NCI-H748 (cell line): ENCODE measurements at regions not wholly inside any gene's neighbourhood (a gene's known extent, or its start where the extent isn't known, plus 50 kb on each side); places are given as distances from the start of the nearest gene placed in this dataset.

Source experiments
- DNase-seq: peaks from one replicate; lab custom pipeline; 2025; ENCODE audit not compliant: unreplicated experiment; lab: John Stamatoyannopoulos, UW

DNA sequence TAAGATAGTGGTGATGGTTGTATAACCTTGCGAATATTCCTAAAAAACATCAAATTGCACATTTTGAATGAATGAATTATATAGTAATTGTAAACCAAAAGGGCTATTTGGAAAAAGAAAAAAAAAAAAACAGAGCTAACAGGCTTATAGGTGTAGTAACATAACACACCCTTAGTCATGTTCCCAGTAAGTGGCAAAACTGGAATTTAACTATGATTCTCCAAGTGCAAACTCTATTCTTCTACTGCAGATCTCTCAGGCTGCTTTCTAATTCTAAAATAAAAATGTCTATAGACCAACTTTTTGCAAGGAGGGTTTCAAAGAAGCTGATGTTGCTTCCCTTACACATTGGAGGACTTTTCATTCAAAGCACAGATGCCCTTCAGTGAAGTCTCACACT, 293.2 kb upstream of the MON1B start:
- no peak for DNase-seq

DNA sequence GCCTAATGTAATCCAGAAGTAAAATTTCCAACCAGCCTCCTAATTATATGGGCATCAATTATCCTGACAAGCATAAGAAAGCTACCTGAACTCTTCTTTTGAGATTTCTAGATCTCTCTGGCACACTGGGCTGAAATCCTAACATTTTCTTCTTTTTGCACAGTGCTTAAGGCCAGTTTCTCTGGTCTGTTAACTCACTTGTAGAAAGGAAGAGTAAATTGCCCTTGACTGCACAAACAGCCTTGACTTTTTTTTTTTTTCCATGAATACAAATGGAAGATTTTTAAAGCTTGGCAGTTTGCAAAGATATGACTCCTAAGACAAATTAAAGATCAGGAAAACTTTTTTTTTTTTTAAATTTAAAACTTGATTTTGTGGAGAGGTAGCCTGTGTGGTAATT, 291.2 kb upstream of the MON1B start:
- DNase-seq = no peak

DNA sequence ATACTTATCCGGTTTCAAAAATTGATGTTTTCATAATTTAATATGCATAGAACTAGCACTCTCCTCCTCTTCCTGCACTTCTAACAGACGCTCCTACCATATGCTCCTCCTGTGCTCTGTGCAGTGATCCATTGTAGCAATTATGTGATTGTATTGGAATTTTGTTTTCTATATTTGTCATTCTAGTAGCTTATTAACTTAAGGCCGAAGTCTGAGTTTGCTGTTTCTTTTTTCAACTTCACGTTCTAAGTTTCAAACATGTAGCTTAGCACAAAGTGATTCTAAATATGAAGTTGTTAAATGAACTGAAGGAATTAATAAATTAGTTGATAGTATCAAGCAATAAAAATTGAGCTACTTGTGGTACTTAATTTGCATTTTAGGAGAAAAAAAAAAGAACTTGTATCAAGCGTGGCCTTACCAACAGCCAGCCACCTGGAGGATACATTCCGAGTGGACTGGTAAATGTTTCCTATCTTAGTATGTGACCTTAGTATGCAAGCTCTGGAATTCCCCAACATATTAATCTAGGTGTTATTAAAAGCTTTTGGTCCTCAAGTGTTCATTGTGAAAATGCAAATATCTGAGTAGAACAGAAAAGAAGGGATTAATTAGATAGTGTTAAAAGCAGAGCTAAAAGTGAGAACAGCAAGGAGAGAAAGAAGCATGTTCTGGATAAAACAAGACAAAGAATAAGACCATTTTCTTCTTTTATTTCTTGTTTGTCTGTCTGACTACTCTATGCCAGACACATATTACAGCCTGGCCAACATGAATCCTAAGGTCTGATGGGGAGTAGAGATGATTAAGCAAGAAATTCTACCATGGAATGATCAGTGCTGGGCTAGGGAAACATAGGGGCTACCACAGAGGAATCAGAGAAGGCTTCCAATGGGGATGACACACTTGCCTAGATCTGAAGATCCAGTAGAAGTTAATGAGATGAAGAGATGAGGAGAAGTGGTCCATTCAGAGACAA, 290.4 kb upstream of the MON1B start:
- DNase-seq = no peak

DNA sequence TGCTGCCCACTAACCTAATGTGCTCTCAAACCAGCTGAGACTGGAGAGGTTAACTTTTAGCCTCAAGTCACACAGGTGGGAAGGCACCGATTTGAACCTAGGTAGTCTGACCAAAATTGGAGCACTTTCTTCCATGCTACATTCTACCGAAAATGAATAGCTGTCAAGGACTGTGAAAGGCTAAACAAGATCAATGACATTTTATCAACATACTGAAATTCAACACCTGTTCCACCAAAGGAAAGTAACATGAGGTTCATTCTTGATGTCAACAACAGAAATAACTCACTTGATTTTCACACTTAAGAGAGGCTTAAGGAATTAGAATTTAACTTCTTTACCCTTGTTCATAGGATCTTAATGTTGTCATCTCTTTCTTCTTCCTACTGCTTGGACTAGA, 284.4 kb upstream of the MON1B start:
- DNase-seq = no peak

DNA sequence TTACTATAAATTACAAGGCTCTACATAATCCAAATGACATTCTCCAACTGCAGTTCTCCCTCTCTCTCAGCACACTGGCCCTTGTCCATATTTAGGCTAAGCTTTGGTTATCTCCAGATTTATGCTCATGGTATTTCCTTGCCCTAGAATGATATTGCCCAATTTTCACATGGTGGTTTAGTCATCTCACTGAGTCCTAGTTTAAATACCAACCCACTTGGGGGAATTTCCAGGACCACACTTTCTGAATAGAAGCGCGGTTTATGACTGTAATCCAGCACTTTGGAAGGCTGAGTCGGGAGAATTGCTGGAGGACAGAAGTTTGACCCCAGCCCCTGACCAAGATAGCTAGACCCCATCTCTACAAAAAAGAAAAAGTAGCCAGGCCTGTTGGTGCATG, 280.1 kb upstream of the MON1B start:
- DNase-seq = no peak

DNA sequence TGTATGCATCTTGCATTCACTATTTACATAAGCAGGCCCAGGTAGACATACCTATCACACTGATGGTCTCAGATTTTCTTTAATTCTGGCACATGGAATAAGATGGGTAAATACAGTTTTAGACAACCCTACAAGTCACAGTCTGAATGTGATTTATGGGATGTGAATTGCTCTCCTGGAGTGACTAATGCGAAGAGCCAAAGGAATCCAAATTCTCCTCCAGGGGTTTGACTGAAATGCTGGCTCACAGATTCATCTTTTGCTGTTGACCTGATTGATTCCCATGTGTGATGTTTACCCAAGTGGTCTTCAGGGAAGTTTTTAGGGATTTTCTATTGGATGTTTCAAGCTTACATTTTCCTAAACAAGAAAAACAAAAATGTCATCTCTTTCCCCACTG, 277.9 kb upstream of the MON1B start:
- no peak for DNase-seq

DNA sequence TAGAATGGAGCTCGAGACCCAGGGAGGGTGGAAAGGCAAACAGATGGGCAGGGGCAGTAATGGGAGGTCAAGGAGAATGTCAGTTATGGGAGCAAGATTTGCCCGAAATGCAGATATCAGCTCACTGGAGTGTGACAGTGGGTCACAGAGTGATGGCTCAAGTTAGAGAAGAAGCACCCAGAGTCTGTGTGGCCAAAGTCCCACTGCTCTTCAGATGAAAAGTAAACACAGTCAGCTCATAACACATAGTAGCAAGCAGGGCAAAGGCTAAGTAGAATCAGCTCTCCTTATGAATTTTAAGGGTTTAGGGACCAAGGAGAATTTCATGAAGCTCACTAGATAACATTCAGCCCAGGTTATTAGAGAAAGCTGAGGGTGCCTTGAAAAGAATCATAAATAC, 264.9 kb upstream of the MON1B start:
- no peak for DNase-seq

DNA sequence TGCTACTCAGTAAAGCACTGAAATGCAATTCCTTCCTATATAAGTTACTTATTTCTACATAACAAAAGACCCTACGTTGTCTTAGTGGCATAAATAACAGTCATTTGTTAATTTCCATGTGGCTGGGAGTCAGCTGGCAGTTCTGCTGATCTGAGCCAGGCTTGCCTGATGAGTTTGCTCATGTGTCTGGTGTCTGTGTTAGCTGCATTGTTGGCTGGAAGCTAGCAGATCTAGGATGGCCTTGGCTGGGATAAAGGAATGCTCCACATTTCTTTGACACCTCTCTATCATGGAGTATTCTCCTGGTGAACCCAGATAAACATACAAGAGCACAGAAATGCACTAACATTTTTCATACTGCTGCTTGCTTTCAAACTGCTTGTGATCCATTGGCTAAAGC, 264.4 kb upstream of the MON1B start:
- no peak for DNase-seq

DNA sequence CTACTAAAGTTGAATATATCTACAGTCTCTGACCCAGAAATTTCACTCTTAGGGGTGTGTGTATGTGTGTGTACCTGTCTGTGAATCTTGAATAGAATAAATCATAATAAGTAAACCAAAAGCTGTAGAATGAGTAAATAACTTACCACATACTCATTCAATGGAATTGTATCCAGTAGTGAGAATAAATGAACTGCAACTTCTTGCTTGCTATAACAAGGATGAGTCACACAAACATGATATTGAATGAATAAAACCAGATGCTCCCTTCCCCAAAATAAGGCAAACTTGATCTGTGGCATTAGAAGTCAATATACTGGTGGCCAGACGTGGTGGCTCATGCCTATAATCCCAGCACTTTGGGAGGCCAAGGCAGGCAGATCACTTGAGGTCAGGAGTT, 259.8 kb upstream of the MON1B start:
- DNase-seq = no peak

DNA sequence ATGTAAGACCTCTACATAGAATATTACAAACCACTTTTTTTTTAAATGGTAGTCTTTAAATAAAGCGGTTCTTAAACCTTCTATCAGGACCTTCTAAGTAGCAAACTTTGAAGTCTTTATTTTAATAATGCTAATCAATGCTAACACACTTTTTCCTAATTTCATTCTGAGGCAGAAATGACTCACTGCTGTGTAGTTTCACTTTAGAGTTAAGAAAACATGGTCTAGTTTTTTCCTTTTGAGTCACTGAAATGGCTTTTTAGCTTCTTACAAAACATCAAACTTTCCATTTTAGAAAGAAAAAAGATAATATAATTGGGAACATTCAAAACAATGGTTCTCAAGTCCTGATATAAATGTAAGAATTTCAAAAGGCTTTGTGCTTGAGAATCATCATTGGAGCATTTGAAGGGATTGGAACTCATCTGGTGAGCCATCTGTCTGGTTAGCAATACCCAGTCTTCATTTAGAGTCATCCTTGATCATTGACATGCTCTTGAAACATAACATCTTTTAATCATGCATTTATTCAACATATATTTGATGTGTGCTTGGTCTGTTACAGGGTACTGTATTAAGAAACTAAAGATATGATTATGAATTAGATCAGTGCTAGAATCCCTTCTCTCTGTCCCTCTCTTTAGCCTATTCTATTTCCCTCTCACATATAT, 258.3 kb upstream of the MON1B start:
- no peak for DNase-seq

DNA sequence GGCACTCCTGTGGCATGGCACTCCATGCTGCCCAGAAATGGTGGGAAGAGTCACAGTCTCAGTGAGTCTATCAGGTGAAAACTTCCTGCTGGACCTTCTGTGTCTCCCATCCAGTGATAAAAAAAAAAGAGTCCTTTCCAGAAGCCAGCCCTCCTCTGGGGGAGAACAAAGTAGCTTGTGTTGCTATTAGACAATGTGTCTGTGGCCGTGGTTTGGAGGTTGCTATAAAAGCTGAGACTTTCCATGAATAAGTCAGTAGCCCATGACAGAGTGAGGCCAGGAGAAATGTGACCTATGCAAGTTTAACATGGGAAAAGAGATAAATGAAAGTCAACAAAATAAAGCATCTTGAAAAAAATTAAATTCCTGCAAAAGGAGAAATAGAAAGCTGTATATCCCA, 250.7 kb upstream of the MON1B start:
- DNase-seq = no peak

DNA sequence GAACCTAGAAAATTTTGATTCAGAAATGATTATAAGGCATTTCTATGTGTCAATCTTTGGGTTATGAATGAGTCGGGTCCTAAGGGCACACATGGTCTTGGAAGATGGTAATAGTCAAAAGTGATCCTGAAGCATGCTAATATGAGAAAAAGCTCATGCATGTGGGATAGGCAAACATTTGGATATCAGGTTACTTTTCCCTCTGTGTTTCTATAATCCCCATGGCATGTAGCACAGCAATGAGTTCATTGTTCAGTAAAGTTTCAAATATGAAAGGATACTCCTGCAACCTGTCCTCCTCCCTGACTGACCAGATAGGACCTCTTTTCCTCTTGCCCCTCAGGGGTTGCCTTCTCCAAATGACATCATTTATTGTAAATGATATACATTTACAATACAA, 249.9 kb upstream of the MON1B start:
- DNase-seq = peak; percentile 15

DNA sequence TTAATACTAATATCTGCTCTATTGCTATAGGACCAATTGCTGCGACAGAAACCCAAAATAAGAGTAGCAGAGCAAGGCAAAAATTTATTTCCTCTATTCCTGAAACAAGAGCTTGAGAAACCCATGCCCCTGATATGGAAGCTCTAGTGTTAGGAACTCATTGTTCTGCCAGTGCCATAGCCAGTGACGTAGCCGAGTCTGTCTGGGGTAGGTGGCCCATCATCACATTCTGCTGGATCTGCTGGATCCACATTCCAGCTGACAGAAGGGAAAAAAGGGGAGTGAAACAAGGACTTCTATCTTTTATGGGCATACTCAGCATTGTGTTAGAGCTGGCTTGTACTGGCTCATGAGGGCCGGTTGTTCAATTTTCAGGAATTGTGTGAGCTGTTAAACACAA, 248.9 kb upstream of the MON1B start:
- no peak for DNase-seq

DNA sequence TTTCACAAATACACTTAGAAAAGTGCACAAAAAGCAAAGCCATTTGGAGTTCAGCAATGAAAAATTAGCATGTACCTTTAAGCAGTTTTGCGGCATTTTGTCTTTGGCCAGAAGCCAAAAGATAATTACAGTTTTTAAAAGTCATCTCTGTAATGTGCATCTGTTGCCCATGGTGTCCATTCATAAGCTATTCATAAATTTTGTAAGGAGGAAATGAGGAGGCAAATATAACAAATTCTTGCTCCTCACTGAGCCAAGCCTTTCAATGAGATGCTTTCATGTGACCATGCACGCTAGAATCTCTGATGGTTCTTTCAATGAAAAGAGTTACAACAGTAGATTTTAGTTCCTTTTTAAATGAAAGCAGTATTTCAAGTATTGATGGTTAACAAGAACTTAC, 247.1 kb upstream of the MON1B start:
- DNase-seq = peak; percentile 77

DNA sequence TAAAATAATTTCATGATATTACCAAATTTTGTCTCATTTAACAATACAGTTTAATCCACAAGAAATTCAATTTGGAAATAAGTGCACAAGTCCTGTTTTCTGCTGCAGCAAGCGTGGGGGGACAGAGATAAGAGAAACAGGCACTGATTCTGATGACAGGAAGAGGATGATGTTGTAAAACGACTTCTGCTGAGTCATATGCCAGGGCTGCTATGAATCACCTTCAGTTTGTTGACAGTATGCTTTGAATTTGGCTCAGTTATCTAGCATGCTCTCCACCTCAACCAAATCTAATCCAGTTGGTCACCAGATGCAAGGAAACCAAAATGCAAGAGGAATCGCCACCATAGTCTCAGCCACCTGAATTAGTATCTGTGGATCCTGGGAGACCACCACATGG, 244.1 kb upstream of the MON1B start:
- DNase-seq = peak; percentile 55

DNA sequence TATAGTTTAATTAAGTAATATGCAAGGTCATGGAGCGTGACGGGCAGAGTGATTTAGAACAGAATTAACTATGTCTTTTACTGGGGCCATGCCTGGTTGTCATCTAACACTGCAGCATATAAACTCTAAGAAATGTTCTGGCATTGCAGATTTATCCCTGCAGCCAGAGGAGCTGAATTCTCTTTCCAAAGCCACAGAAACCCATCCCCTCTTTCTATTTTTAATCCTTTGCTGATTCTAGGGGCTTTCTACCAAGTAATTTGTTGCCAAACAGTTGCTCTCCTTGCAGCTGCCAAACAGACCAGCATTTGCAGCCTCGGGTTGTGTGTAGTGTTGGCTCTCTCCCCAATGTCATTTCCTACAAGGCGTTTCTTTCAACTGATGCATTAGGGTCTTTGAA, 243.2 kb upstream of the MON1B start:
- DNase-seq = no peak

DNA sequence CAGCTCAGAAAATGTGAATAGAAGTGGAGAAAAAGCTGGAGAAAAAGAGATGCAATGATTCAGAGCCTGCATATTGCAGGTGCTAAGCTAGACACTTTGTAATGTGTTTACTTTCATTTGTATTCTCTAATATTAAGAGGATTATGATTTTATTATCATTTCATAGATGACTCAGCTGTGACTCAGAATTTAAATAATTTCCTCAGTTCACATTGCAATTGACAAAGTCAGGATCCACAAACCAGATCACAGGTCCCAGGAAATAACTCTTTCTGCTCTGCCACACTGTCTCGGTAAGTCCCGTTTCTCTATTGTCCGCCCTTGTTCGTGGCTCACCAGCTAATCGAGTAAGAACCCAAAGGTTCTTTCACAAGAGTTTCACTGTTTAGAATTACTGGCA, 235.4 kb upstream of the MON1B start:
- no peak for DNase-seq

DNA sequence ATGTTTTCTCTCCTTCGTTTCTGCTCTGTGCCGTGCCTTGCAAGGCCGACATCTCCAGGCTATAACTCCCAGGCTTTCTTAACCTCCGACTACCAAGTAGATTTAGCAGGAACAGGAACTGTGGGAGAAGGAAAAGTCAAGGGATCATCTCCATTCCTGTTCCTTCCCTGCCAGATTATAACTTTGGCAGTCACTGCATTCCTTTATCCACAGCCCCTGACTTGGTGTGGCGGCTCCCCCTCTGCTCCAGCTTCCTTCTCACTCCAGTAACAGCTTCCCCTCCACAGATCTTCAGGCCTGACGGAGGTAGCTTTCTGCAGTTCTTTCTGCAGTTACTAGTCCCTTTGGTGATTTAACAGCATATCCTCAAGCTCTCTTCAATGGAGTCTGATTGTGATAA, 234.6 kb upstream of the MON1B start:
- DNase-seq = no peak

DNA sequence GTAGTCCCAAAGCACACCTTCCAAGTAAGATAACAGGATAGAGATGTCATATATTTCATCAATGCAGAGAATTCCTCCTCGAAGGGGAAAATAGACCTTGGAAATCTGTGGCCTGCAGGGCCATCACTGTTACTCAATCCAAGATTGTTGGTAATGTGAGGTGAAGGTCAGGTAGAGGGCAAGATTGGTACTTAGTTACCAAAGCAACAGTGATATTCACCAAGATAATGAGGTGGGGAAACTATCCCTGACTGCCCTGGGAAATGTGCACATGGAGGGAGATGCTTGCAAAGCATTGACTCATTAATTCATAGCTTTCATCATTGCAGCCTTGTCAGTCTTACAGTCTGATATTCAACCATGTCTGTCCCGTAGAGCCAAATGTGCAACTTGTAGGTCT, 234.1 kb upstream of the MON1B start:
- DNase-seq = no peak

DNA sequence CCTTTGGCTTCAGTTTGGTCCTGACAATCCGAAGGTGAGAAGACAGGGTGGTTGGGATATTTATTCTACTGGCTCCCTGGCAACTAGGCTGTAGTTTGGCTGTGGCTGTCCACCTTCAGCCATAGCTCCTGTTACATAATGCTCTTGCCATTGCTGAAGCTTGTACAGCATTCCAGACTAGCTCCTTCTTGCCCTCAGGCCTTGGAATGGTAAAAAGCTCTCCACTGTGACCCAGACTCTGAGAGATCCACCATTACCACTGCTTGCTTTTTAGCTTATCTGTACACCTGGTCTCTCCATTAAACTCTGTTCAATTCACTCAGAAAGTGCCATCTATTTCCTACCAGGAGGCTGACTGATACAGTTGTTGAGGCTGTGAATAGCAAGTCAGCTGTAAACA, 231.8 kb upstream of the MON1B start:
- no peak for DNase-seq

DNA sequence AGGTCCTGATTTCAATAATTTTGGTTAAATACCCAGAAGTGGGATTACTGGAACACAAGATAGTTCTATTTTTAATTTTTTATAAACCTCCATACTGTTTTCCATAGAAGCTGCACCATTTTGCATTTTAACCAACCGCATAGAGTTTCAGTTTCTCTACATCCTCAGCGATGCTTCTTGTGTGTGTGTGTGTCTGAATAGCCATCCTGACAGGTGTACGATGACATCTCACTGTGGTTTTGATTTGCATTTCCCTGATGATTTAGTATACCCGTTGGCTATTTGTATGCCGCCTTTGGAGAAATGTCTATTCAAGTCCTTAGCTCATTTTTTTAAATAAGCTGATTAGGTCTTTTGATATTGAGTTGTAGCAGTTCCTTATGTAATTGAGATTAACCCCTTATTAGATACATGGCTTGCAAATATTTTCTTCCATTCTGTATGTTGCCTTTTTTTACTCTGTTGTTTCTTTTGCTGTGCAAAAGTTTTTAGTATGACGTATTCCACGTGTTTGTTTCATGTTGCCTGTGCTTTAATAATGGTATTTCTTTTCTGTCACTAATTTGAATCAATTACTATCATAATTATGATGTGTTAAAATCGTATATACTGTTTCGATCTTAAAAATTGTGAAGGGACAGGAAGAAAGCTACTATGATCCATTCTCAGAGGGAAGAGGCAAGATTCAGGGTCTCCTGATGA, 227.2 kb upstream of the MON1B start:
- peak; percentile 59 for DNase-seq
